SK-N-MC (cell line): ENCODE measurements at regions not wholly inside any gene's neighbourhood (a gene's known extent, or its start where the extent isn't known, plus 50 kb on each side); places are given as distances from the start of the nearest gene placed in this dataset.

Experiments used
- EZH2 ChIP-seq: fragments of 200-600 bp; sonication (generic); IDR thresholded peaks from one replicate; pipeline ENCODE4 v1.6.1; 2017; ENCODE audit warnings: antibody characterized with exemption
- FOXP2 ChIP-seq: optimal IDR thresholded peaks from 2 replicates; pipeline ENCODE3; 2011; ENCODE audit warnings: mild to moderate bottlenecking, moderate library complexity; ENCODE audit not compliant: insufficient read depth; ENCODE audit errors: extremely low read length, control extremely low read depth
- POLR2AphosphoS5 ChIP-seq: IDR thresholded peaks from 2 replicates; pipeline ENCODE4 v1.6.1; 2012; ENCODE audit warnings: mild to moderate bottlenecking, low read depth, low read length, borderline replicate concordance

DNA sequence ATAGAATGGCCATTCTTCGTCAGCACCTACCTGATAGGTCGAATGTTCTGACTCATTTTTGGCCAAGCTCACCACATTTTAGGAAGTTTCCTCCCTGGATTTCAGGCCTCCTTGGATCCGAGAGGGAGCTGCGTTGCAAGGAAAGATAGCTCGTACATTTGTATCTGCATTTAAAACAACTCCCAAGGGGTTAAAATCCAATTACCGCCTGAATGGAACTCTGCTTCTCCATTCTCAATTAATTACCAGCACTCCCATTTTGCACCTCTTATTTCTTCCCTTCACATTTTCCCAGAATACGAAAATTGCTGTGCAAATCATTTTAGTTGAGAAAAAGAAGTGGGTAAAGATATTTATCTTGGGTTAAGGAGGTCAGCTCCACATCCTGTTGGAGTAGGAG, 610.7 kb downstream of the NPHP4 start:
- TF ChIP-seq EZH2 (no peak), POLR2AphosphoS5 (no peak), FOXP2 (no peak)
